Amniotic stem cell (primary cell): ENCODE measurements at regions not wholly inside any gene's neighbourhood (a gene's known extent, or its start where the extent isn't known, plus 50 kb on each side); places are given as distances from the start of the nearest gene placed in this dataset.
"Not testable (repeated sequence)": the region's sequence is repeated elsewhere in the genome, so short reads cannot be mapped to it uniquely, and the experiment has no call there.

Source experiments
- DNase-seq: peaks from one replicate; lab custom pipeline; 2025; lab: John Stamatoyannopoulos, UW

DNA sequence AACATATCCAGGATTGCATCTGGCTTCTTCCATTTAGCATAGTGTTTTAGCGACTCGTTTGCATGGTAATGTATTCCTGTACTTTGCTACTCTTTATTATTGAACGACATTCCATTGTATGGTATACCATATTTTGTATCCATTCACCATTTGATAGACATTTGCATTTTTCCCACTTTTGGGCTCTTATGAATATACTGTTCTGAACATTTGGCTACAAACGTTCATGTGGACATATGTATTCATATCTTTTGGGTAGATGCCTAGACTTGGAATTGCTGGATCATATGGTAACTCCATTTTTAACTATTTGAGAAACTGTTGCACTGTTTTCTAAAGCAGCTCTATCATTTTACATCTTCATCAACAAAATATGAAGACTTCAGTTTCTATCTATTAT, 383.7 kb upstream of the AKR1E2 start:
- no peak for DNase-seq

DNA sequence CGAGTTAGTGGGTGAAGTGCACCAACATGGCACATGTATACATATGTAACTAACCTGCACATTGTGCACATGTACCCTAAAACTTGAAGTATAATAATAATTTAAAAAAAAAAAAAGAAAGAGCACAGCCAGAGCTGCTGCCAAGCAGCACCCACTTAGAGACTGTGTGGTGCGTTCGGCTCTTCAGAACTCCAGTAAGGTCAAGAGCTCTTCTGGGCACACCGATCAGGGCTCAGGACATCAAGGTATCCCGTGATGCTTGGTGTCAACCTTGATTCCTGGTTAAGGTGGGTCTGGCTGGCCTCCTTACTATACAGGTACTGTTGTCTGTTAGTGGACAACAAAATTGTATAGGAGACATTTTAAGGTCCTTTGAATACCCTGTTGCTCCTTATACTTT, 385.7 kb upstream of the AKR1E2 start:
- DNase-seq, result no peak

DNA sequence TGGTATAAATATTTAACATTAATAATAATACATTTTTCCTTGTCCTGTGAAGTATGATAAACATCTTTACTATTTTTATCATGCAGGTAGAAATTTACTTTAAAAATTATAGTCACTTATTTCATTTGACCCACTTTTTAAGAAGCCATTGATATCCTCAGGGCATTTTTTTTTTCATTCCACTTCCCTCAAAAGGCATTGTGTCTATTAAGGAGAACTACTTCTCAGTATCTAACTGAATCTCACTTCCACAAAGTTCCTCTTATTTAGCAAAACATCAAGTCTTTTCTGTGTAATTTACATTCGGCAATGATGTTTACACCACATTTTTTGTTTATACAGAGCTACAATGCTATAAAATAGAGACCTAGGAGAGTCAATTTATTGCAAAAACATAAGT, 388.2 kb upstream of the AKR1E2 start:
- DNase-seq, result no peak

DNA sequence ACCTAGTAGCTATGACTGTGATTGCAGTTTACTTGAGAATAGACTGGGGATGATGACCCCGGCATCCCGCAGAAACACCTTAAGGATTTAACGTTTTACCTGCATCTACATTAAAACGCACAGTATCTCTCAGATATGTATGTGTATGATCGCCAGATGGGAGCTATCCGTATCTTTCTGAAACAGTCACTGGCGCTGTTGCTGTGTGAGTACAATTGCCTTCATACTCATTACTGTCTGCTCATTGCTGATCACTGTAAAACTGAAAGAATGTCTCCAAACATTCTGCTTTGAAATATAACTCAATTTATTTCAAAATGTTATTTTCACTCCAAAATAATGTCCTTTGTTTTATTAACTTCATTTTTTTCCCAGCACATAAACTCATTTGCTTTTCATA, 388.9 kb upstream of the AKR1E2 start:
- no peak for DNase-seq

DNA sequence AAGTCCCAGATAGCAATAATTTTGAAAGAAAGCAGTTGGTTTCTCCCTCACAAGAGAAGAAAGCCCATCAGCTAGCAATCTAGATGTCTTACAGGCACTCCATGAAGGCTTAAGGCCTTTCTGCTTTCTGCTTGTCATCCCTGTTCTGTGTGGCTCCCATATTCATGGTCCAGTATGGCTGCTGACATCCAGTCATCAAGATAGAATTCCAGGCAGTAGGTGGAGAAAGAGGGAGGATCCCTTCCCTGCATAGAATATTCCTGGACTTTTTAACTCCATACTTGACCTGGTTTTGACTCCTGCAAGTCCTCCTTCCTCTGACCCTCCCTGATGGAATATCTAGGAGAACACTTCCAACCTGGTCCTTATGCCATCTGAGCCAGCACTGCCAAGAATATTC, 389.9 kb upstream of the AKR1E2 start:
- DNase-seq, result no peak

DNA sequence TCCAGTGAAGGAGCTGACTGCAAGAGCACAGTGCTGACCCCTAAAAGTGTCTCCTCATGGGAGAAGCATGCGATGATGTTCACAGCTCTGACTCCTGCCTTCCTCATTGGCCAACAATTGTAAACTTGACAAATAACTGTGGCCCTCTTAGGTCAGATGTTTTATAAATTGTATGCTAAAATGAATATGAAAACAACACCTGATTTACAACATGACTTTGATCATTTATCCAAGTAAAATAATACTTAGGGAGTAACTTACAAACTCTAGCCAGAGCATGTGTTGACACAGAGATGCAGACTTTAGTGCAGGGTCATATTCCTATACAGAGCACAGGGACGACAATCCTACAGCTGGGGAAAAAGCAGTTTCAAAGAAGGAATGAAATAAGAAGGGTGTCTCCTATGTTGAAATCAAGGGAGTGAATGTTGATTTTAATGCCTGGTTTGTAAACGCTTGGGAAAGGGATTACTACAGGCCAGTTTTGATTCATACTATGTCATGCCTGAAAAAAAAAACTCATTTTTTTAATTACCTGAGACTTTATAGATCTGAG, 391.4 kb upstream of the AKR1E2 start:
- no peak for DNase-seq

DNA sequence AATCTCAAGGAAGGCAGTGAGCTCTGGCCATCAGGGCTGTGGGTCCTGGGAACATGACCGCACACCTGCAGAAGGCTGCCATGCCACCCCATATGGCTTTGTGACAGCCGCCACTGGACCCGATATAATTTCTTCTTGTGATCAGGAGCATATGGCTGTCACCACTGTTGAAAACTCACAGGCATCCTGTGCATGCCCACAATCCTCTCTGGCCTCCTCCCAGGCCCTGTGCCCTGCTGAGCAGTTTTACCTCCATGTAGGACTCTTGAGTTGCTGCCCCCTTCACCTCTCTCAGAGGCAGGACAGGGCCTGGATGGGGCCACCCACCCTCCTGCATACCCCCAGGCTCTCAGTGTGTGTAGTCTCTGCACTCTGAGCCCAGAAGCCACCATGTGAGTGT, 391.9 kb upstream of the AKR1E2 start:
- DNase-seq, result no peak

DNA sequence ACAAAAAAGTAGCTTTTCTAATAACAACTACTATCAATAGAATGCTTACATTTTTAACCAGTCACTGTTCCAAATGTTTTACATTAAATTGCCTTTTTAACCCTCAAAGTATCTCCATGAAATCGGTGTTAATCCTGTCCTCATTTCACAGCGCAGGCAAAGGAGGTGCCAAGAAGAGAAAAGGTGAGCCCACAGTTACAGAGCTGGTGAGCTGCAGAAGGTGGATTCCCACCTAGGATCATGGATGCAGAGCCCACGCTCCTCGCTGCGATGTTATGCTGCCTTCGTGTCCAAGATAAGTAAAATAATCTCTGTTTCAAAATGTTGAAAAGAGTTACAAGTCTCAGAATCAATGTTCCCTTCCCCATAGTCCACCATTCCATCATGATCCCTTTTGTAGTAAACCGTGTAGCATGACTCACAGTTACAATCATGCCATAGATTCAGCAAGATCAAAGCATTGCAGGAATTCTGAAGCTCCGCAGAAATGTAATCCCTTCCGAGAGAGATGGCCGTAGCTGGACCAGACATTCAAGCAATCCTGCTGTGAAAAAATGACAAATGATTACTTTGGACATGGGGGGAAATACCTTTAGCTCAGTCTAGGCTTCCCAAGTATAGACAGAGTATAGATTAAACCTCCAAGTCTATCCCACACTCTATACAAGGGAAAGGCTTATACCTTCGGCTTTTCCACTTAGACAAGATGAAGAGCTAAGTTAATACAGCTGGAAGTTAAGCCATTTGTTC, 394.7 kb upstream of the AKR1E2 start:
- peak; percentile 3 for DNase-seq

DNA sequence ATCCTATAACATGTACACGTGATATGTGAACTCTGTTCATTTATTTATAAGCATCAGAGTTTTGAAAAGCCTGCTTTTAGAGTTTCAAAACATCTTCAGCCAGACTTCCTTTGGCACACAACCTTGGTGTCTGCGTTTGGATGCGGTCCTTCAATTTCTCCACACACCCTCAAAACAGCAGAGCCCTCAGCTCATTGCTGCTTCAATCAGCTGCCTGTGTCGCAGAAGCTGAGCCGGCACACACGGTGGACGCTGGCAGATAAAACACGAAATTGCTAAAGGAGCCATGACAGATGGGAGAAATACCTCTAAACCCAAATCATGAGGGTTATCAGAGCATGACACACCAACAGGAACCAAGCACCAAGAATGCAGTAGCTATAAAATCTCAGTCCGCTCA, 396.4 kb upstream of the AKR1E2 start:
- no peak for DNase-seq

DNA sequence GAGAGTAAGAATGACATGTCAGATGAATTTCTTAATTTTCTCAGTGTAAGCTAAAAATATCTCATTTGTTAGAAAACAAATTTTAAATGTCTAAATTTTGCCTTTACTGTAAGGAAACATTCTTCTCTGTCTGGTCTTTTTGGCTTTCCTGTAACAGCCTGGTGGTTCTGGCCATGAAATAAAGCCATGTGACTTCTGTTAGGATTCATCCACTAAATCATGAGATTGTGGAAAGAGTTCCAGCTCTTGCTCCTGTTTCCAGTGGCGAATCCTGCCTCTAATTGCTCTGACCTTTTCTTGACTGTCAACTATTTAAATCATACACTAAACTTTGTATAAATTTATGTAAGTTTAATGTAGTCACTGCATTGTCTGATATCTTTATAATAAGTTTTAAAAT, 398.5 kb upstream of the AKR1E2 start:
- no peak for DNase-seq

DNA sequence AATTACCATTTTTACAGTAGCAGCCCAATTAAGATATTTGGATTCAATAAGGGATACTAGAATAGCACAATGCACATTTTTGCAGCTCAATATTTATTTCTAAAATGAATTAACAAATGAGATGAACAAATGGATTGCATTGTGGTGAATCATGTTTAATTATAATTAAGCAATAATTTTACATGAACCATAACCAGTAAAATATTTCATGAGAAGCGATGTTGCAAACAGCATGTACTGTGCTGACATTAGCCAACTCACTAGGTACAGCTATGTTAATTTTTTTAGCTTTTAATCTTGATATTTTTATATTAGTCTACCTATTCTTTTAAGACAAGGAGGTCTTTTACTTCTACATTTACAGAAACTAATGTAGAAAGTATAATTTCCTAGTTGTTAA, 399.1 kb upstream of the AKR1E2 start:
- DNase-seq, result no peak

DNA sequence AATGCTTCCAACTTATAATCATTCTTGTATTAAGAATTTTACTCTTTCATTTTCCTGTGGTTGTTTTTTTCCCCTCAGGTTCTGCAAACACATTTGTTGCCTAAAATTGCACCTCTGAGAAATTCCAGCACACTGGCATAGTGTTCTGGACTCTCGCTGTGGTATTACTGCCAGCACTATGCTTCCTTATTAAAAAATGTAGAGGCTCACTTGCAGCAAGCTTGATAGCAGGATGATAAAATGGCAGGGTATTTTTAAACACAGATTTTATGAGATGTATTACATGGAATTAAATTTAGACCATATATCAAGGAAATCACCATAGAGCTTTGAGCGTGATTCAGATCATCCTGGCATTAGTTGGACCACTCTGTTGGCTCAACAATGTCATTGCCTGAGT, 416.7 kb upstream of the AKR1E2 start:
- DNase-seq, result no peak

DNA sequence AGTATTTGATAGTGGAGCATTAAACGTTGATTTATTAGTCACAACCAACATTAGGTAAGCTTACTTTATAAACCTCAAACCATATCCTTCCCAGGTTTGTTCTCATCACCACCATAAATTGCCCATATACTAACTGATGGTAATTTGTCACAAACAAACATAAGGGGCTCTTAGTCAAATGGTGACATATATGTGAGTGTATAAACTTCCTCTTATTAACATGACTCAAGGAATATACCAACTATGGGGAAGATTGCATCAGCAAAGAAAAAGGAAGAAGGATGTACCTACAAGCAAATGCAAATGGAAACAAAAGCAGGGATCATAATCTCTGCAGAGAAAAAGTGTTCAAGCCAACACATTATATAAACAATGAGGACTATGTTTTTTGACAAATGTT, 418.2 kb upstream of the AKR1E2 start:
- DNase-seq, result no peak

DNA sequence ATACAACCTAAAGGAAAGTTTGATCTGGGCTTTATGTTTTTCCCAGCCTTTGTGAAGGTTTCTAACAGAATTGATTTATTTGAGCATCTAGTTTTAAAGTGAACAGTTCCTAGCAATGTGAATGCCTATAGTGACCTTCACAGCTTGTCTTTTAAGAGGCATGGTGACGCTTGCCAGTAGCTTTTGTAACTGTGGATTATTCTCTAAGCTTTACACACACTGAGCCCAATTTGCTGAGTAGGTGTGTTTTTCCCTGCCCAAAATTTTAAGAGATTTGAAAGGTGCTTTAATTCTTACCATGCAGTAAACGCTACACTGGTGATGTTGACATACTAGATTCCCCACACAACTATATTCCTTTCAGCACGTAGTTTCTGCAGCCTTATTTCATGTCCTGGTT, 420.2 kb upstream of the AKR1E2 start:
- DNase-seq, result no peak

DNA sequence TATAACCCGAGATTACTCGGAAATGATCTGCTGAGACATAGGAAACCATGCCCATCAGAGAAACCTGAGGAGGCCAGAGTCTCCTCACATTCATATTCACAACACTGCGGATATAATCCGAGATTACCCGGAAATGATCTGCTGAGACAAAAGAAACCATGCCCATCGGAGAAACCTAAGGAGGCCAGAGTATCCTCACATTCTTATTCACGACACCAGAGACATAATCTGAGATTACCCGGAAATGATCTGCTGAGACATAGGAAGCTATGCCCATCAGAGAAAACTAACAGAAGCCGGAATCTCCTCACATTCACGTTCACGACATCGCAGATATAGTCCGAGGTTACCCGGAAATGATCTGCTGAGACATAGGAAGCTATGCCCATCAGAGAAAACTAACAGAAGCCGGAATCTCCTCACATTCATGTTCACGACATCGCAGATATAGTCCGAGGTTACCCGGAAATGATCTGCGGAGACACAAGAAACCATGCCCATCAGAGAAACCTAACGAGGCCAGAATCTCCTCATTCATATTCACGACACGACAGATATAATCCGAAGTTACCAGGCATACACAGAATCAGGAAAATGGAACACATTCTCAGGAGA, 422.3 kb upstream of the AKR1E2 start:
- no peak for DNase-seq

DNA sequence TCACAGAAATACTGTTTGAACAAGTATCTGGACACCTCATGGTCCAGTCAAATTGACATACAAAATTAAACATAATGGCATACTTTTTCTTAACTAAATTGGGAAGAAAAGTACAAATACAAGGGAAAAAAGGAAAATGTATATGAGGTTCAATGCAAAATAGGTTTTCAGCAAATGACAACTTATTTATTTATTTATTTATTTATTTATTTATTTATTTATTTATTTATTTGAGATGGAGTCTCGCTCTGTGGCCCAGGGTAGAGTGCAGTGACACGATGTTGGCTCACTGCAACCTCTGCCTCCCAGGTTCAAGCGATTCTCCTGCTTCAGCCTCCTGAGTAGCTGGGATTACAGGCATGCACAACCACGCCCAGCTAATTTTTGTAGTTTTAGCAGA, 424.9 kb upstream of the AKR1E2 start:
- not testable (repeated sequence) for DNase-seq

DNA sequence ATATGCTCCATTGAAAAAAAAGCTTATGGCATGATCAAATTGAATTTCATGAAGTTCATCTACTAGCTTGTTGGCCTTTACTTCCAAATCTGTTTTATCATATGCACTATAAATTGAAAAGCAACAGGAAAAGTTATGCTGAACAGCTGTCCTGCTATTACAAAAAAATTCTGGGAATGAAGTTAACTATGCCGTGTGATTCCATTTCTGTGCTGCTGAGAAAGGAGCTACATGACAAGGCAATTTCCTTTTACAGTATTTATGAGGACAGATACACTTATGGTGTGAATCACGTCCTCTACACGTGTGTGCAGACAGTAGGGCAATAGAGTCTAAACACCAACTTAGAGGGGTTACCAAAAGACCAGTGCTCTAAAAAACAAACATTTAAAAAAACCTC, 426.5 kb upstream of the AKR1E2 start:
- DNase-seq, result no peak

DNA sequence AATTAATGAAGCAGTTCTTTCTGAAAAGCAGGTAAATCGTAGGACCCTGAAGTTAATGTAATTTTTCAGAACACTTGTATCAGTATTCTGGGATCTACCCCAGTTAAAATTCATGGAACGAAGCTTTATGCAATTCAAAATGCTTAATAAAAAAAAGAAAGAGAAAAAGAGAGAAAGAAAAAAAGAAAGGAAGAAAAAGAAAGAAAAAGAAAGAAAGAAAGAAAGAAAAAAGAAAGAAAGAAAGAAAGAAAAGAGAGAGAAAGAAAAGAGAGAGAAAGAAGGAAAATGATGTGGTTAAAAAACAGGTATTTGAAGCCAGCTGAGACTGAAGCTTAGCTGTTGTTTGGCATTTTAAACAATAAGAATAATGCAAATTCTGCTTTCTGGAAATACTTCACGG, 427.4 kb upstream of the AKR1E2 start:
- no peak for DNase-seq

DNA sequence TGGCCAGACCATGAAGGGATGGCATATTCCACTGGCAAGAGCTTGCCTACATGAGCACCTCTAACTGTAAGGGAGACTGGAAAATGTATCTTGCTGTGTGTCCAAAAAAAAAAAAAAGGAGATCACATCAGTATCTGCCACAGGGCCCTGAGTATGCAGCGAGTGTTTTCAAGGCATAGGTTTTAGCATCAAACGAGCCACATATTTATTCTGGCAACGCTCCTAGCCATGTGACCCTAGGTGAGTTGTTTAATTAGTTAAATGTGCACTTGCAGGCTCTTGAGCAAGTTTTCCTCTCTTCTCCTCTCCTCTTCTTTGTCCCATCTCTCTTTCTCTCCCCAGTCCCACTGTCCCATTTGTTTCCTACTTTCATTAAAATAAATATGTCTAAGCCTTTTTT, 428.7 kb upstream of the AKR1E2 start:
- no peak for DNase-seq

DNA sequence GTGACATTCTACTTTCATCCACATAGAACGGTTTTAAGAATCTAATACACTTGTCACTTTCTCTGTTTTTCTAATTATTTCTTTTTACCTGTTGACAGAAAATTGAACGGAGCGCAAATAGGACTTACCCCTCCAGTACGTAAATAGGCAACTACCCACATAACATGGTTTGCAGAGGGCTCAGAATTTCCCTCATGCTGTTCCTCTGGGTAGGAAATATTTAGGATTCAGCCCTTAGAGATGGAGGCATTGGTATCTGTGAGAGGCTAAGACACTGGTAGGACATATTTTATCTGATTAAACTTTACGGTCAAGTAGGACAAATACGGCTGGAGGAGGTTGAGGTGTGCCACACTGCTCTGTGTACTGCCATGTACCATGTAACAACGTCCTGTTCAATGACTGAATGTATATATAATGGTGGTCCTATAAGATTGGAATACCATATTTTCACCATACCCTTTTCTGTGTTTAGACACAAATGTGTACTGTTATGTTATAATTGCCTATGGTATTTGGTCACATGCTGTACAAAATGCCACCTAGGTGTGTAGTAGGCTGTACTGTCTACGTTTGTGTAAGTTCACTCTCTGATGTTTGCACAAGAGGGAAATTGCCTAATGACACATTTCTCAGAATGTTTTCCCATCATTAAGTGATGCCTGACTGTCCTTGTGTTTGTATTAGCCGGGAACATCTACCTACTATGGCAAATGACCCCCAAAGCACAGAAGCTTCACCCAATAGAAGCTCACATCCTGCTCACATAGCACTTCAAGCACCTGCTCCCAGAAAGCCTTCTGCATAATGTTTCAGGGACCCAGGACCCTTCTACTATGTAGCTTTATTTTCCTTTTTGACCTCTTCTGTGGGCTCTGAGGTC, 429.4 kb upstream of the AKR1E2 start:
- DNase-seq, result no peak

DNA sequence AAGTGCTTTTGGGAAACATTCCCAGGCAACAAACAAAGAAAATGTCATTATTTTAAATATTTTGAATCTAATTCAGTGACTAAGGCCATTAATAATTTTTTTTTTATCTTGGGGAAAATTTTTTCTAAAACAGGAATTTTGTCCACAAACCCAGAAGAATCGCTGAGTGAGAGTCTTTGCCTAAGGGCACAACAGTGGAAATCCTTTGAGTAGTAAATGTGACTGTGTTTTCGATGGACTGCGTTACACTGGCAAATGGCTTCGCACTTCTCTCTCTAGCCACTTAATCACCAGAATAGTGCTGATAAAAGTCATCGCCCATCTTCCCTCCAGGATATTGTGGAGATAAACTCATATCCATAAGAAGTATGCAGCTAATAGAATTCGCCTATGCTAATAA, 430.3 kb upstream of the AKR1E2 start:
- DNase-seq, result no peak

DNA sequence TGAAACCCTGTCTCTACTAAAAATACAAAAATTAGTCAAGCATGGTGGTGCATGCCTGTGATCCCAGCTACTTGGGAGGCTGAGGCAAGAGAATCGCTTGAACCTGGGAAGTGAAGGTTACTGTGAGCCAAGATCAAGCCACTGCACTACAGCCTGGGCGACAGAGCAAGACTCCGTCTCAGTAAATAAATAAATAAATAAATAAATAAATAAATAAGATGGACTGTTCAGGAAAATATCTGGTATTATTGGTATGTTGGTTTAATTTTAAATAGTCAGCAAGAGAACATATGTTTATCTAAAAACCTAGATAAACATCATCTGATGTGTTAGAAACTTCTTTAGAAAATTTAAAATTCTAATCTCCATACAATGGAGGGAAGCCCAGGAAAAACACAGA, 431.6 kb upstream of the AKR1E2 start:
- not testable (repeated sequence) for DNase-seq

DNA sequence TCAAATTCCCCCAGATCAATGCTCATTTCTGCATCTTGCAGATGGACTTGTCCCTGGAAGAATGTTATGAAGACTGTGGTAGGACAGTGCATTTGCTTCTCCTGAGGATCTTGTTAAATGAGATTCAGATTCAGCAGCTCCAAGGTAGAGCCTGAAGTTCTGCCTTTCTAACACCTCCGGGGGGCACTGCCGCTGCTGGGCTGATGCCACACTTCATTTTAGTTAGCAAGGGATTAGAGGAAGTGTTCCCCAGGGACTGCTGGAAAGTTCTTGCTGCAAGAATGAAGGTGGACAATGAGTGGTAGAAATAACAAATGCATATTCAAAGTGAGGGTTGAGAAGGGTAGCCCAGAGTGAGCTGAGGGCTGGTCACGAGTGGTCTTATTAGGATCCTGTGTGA, 434.3 kb upstream of the AKR1E2 start:
- no peak for DNase-seq
